IMR-90 (cell line): ENCODE measurements at regions not wholly inside any gene's neighbourhood (a gene's known extent, or its start where the extent isn't known, plus 50 kb on each side); places are given as distances from the start of the nearest gene placed in this dataset.

Experiments used
- ATAC-seq: fragments of 200-7000 bp; cut with Tn5 transposase; 2 replicates; pipeline ENCODE4 v1.9.1; 2020; ENCODE audit warnings: low read depth, mild to moderate bottlenecking, moderate library complexity
- BruUV-seq: library from RNA; stranded (reverse); fragments of 400-500 nt; replicated peaks from 2 replicates; lab custom pipeline; 2021; lab: Mats Ljungman, UMichigan
- CTCF ChIA-PET: fragments of 300-600 bp; formaldehyde crosslinking; extraction: SDS; loops from one replicate; lab custom pipeline; 2021; ENCODE audit warnings: antibody characterized with exemption; lab: Yijun Ruan, JAX
- POLR2A ChIA-PET: fragments of 300-600 bp; sonication (Branson Sonifier 250); formaldehyde crosslinking; loops from one replicate; lab custom pipeline; 2022; ENCODE audit warnings: antibody characterized with exemption; ENCODE audit not compliant: unreplicated experiment; lab: Charles Lee
- DNase-seq: peaks from one replicate; pipeline ENCODE4 v3.0.0; 2013
- H2AFZ ChIP-seq: replicated peaks from 2 replicates; pipeline ENCODE3; 2013; ENCODE audit warnings: low read length, mild to moderate bottlenecking; ENCODE audit not compliant: poor library complexity
- H2AK5ac ChIP-seq: 2 replicates; pipeline ENCODE4 v1.6.1; 2013; ENCODE audit warnings: low read depth, low read length, inconsistent platforms
- H2AK9ac ChIP-seq: replicated peaks from 2 replicates; pipeline ENCODE3; 2013; ENCODE audit warnings: mild to moderate bottlenecking, low read depth, low read length, moderate library complexity; ENCODE audit not compliant: poor library complexity
- H2BK120ac ChIP-seq: 2 replicates; pipeline ENCODE4 v1.6.1; 2013; ENCODE audit warnings: low read depth, low read length, inconsistent platforms
- H2BK15ac ChIP-seq: 3 replicates; pipeline ENCODE4 v1.6.1; 2013; ENCODE audit warnings: low read depth, low read length, inconsistent platforms
- H2BK20ac ChIP-seq: 2 replicates; pipeline ENCODE4 v1.6.1; 2013; ENCODE audit warnings: low read depth, mild to moderate bottlenecking, inconsistent platforms, low read length, moderate library complexity
- H2BK5ac ChIP-seq: 2 replicates; pipeline ENCODE4 v1.6.1; 2013; ENCODE audit warnings: mild to moderate bottlenecking, low read depth, low read length, inconsistent platforms; ENCODE audit not compliant: poor library complexity, severe bottlenecking
- H3K14ac ChIP-seq: replicated peaks from 2 replicates; pipeline ENCODE4 v1.6.1; 2013; ENCODE audit warnings: low read depth, low read length, inconsistent platforms
- H3K18ac ChIP-seq: 2 replicates; pipeline ENCODE4 v1.6.1; 2013; ENCODE audit warnings: low read depth, low read length, control low read depth
- H3K23ac ChIP-seq: 2 replicates; pipeline ENCODE4 v1.6.1; 2013; ENCODE audit warnings: low read depth, low read length, inconsistent platforms
- H3K27ac ChIP-seq: 2 replicates; pipeline ENCODE4 v1.5.1; 2013; ENCODE audit warnings: mild to moderate bottlenecking, control low read depth, low read length; ENCODE audit not compliant: insufficient read depth
- H3K27me3 ChIP-seq: 2 replicates; pipeline ENCODE4 v1.6.1; 2013; ENCODE audit warnings: low read length; ENCODE audit not compliant: control insufficient read depth, insufficient read depth
- H3K36me3 ChIP-seq: 2 replicates; pipeline ENCODE4 v1.6.1; 2013; ENCODE audit warnings: low read length, mixed read lengths; ENCODE audit not compliant: control insufficient read depth, insufficient read depth
- H3K4ac ChIP-seq: 2 replicates; pipeline ENCODE4 v1.6.1; 2013; ENCODE audit warnings: low read depth, low read length, inconsistent platforms
- H3K4me1 ChIP-seq: 2 replicates; pipeline ENCODE4 v1.6.1; 2013; ENCODE audit warnings: low read length, mixed read lengths; ENCODE audit not compliant: control insufficient read depth, insufficient read depth
- H3K4me2 ChIP-seq: 2 replicates; pipeline ENCODE4 v1.6.1; 2013; ENCODE audit warnings: low read depth, mild to moderate bottlenecking, control low read depth, low read length, moderate library complexity
- H3K4me3 ChIP-seq: 2 replicates; pipeline ENCODE4 v1.5.1; 2013; ENCODE audit warnings: low read depth, mild to moderate bottlenecking, control low read depth, low read length, moderate library complexity; ENCODE audit not compliant: insufficient read depth
- H3K56ac ChIP-seq: 2 replicates; pipeline ENCODE4 v1.6.1; 2013; ENCODE audit warnings: low read length, inconsistent platforms; ENCODE audit not compliant: insufficient read depth; ENCODE audit errors: extremely low read depth
- H3K79me1 ChIP-seq, 2 experiments: 2 replicates each; pipeline ENCODE4 v1.6.1; 2013; ENCODE audit warnings: low read length in 2 of 2, inconsistent platforms in 1 of 2, low read depth in 1 of 2
- H3K9ac ChIP-seq: 2 replicates; pipeline ENCODE4 v1.6.1; 2013; ENCODE audit warnings: low read depth, low read length, control low read depth
- H3K9me1 ChIP-seq: 2 replicates; pipeline ENCODE4 v1.6.1; 2013; ENCODE audit warnings: low read length, inconsistent platforms; ENCODE audit not compliant: insufficient read depth
- H3K9me3 ChIP-seq: 2 replicates; pipeline ENCODE4 v1.6.1; 2013; ENCODE audit warnings: low read length; ENCODE audit not compliant: control insufficient read depth, insufficient read depth
- H4K20me1 ChIP-seq: 2 replicates; pipeline ENCODE4 v1.6.1; 2013; ENCODE audit warnings: low read length, inconsistent platforms; ENCODE audit not compliant: insufficient read depth
- H4K5ac ChIP-seq: 2 replicates; pipeline ENCODE4 v1.6.1; 2013; ENCODE audit warnings: mild to moderate bottlenecking, low read depth, low read length, control low read depth
- H4K8ac ChIP-seq, 2 experiments: 2 replicates each; pipeline ENCODE4 v1.6.1; 2013; ENCODE audit warnings: low read depth in 2 of 2, low read length in 2 of 2, control low read depth in 1 of 2, inconsistent platforms in 1 of 2
- H4K91ac ChIP-seq: 2 replicates; pipeline ENCODE4 v1.6.1; 2013; ENCODE audit warnings: low read depth, low read length, inconsistent platforms; ENCODE audit not compliant: insufficient read depth
- BHLHE40 ChIP-seq: fragments of 150-350 bp; IDR thresholded peaks from 2 replicates; pipeline ENCODE4 v1.6.1; 2016; ENCODE audit warnings: mild to moderate bottlenecking, low read depth, low read length
- CEBPB ChIP-seq: IDR thresholded peaks from 2 replicates; pipeline ENCODE4 v1.6.1; 2012; ENCODE audit warnings: low read depth, low read length, improper control_type of control experiment
- CTCF ChIP-seq: conservative IDR thresholded peaks from 2 replicates; pipeline ENCODE4 v1.5.1; 2012; ENCODE audit warnings: mild to moderate bottlenecking, low read depth, low read length, improper control_type of control experiment
- ELK1 ChIP-seq: fragments of 150-350 bp; IDR thresholded peaks from 2 replicates; pipeline ENCODE4 v1.6.1; 2016; ENCODE audit warnings: low read depth, mild to moderate bottlenecking, low read length, moderate library complexity, borderline replicate concordance
- FOS ChIP-seq: fragments of 150-350 bp; IDR thresholded peaks from 2 replicates; pipeline ENCODE4 v1.6.1; 2016; ENCODE audit warnings: low read depth, low read length
- MAFK ChIP-seq: IDR thresholded peaks from 2 replicates; pipeline ENCODE4 v1.6.1; 2012; ENCODE audit warnings: low read depth, low read length, improper control_type of control experiment
- MAZ ChIP-seq: IDR thresholded peaks from 2 replicates; pipeline ENCODE4 v1.6.1; 2012; ENCODE audit warnings: low read depth, mild to moderate bottlenecking, low read length, improper control_type of control experiment, moderate library complexity, borderline replicate concordance
- RAD21 ChIP-seq: IDR thresholded peaks from 2 replicates; pipeline ENCODE4 v1.6.1; 2012; ENCODE audit warnings: low read length, improper control_type of control experiment
- SMC3 ChIP-seq: fragments of 150-350 bp; IDR thresholded peaks from 2 replicates; pipeline ENCODE4 v1.6.1; 2016; ENCODE audit warnings: low read depth, mild to moderate bottlenecking, antibody characterized with exemption, low read length, moderate library complexity
- USF2 ChIP-seq: fragments of 150-350 bp; IDR thresholded peaks from 2 replicates; pipeline ENCODE4 v1.6.1; 2017; ENCODE audit warnings: mild to moderate bottlenecking, antibody characterized with exemption, low read length, low read depth
- WGBS, 2 experiments: methylation state at CpG; one replicate each; pipeline versions ENCODE4 v1.1.5 to v1.1.7; 2013; ENCODE audit warnings: missing lambda C conversion rate in 2 of 2; ENCODE audit not compliant: insufficient read length in 1 of 2; ENCODE audit errors: extremely low coverage in 2 of 2; 5-methylcytosine and 5-hydroxymethylcytosine counted together
- dilution Hi-C: fragments of 300-500 bp; cut with HindIII; formaldehyde crosslinking; loops from one replicate; pipeline ENCODE4 v1.14.3; 2018; ENCODE audit warnings: low sequenced_read_pairs; ENCODE audit not compliant: unreplicated experiment
- in situ Hi-C: fragments of 300-500 bp; cut with MboI; formaldehyde crosslinking; loops from 3 replicates; pipeline ENCODE4 v1.14.3; 2019; ENCODE audit warnings: low sequenced_read_pairs, inconsistent platforms, mixed read lengths
- intact Hi-C: fragments of 100-400 bp; cut with micrococcal nuclease; formaldehyde crosslinking; loops from 2 replicates; pipeline ENCODE4 v1.10.0; 2022

- intact Hi-C loops, result no loop called here
- Histone ChIP-seq H3K36me3 (no peaks in the 10 kb centered on the region), H2BK20ac (no peak overlapping the region), H3K9ac (no peak overlapping the region), H3K56ac (no peak overlapping the region), H3K23ac (no peak overlapping the region), H2BK120ac (no peak overlapping the region), H2BK15ac (no peak overlapping the region), H4K8ac (no peak overlapping the region), H3K4ac (no peak overlapping the region), H3K14ac (no peak overlapping the region), H3K9me3 (no peaks in the 10 kb centered on the region), H3K27me3 (no peaks in the 10 kb centered on the region; the same call in 1 of the 2 replicates), H3K4me3 (no peak overlapping the region), H3K4me2 (no peak overlapping the region), H2AK9ac (no peak overlapping the region), H2AK5ac (no peak overlapping the region), H2AFZ (no peak overlapping the region), H3K9me1 (no peaks in the 10 kb centered on the region), H3K18ac (no peak overlapping the region), H3K79me1 (no peaks in the 10 kb centered on the region), H2BK5ac (no peak overlapping the region), H3K4me1 (no peaks in the 10 kb centered on the region), H4K20me1 (no peaks in the 10 kb centered on the region), H4K5ac (no peak overlapping the region), H3K27ac (no peak overlapping the region), H4K91ac (no peak overlapping the region)
- ChIA-PET CTCF (no interaction called here), POLR2A (no interaction called here)
- no TSS peak for BruUV-seq
- TF ChIP-seq CTCF (no peak), ELK1 (no peak), SMC3 (no peak), USF2 (no peak), RAD21 (no peak), MAFK (no peak), MAZ (no peak), CEBPB (no peak), FOS (no peak), BHLHE40 (no peak)
- in situ Hi-C loops, result no loop called here
- 47% methylated on average over 3 of the region's 9 CpGs; no CpG with 5 or more reads in 1 of the 2 experiments for WGBS, 2 experiments
- dilution Hi-C loops, result no loop called here
- no peak for ATAC-seq
- no peak for DNase-seq
Measured at GRCh38 chr10:118408181-118408580, 66.1 kb upstream of the FAM204A start.
